HG02938 (cell line): ENCODE measurements at regions not wholly inside any gene's neighbourhood (a gene's known extent, or its start where the extent isn't known, plus 50 kb on each side); places are given as distances from the start of the nearest gene placed in this dataset.

Experiments
- ATAC-seq: cut with Tn5 transposase; IDR thresholded peaks from one replicate; pipeline ENCODE4 v1.9.1; 2021; ENCODE audit warnings: mild to moderate bottlenecking, moderate library complexity; ENCODE audit not compliant: unreplicated experiment

DNA sequence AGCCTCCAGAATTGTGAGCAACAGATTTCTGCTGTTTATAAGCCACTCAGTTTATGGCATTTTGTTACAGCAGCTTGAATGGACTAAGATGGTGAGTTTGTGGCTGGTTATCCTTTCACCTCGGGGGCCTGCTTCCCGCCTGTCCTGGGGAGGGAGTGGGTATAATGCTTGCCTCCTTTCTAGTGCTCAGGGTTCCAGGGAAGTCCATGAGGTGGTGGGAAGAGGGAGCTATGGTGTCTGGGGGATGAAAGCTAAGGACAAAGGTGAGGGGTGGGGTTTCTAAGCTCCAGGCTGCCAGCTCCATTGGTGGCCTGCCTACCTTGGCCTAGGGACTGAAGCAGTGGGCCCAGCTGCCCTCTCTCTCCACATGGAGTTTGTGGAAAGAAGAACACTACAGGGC lies 50.2 kb upstream of the SDK2 start:
- no peak for ATAC-seq

- ATAC-seq, result no peak
Measured at GRCh38 chr17:73695035-73695738, 50.9 kb upstream of the SDK2 start.

- no peak for ATAC-seq
Measured at GRCh38 chr17:73696251-73696650, 52.0 kb upstream of the SDK2 start.

- ATAC-seq, result no peak
Measured at GRCh38 chr17:73697872-73698271, 53.6 kb upstream of the SDK2 start.

- no peak for ATAC-seq
Measured at GRCh38 chr17:73698966-73699365, 54.7 kb upstream of the SDK2 start.

- ATAC-seq, result no peak
Measured at GRCh38 chr17:73701701-73702100, 57.5 kb upstream of the SDK2 start.

DNA sequence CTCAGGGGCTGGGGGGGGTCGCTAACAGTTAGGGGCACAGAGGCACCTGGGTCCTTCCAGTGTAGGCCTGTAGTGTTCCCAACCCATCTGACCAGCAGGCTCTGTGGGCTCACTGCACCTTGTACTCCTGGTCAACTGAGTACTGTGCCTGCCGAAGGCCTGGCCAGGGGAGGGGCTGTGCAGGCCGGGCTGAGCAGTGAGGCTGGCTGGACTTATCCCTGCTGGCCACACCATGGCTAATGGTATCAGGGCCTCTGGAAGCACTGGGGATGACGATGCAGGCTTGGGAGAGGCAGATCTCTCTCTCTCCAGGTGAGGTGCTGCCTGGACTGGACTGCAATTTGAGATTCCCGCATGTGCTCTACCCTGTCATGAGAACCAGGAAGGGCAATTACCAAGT lies 58.9 kb upstream of the SDK2 start:
- ATAC-seq, result no peak

DNA sequence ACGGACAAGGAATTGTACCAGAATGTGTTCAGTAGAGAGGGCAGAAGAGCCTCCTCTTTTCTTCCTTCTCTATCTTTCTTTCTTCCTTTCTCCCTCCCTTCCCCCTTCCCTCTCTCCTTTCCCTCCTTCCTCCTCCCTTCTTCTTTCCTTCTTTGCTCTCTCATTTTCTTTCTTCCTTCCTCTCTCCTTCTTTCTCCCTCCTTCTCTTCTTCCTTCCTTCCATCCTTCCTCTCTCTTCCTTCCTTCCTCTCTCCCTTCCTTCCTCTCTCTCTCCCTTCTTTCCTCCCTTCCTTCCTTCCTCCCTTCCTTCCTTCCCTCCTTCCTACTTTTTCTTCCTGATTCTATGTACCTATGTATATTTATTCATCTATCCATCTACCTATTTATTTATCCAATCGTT lies 59.7 kb upstream of the SDK2 start:
- ATAC-seq, result no peak

GRCh38 chr17:73705594-73705993 lies 61.3 kb upstream of the SDK2 start:
- ATAC-seq, result no peak

DNA sequence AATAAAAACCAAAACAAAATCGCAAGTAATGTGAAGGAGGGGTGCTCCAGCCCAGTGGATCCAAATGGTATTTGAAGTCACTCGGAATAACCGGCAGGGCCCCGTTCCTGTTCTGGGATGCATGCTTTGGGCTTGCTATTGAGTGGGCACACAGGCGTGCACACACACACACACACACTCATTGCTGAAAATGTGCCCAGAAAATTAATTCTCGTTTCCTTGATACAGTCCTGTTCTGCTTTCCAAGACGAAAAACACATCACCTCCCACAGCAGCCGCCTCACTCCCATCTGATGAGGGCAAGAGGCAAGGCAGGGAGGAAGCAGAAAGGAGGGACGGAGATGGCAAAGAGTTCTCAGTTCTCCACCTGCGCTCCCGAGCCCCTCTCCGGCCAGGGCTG lies 62.2 kb upstream of the SDK2 start:
- no peak for ATAC-seq

GRCh38 chr17:73706858-73707257 lies 62.6 kb upstream of the SDK2 start:
- no peak for ATAC-seq

GRCh38 chr17:73707358-73707757 lies 63.1 kb upstream of the SDK2 start:
- ATAC-seq, result no peak

GRCh38 chr17:73710095-73710592 lies 65.9 kb upstream of the SDK2 start:
- no peak for ATAC-seq

- ATAC-seq, result peak; percentile 63
Measured at GRCh38 chr17:73711184-73711583, 66.9 kb upstream of the SDK2 start.

DNA sequence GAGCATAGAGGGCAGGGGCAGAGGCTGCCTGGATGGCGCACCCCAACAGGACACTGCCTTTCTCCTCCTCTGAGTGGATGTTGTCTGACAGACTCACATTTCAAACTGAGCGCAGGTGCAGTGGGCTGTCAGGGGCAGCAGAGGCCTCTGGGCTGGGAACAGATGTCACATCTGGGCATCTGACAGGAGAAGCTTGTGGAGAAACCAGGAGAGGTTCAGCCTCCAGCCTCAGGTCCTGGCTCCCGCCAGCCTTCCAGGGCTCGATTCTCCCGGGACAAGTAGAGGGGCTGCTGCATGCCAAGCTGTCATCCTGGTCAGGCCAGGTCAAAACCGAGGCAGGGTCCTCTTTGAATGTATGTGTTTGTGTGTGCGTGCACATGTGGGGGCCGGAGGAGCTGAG lies 67.7 kb upstream of the SDK2 start:
- no peak for ATAC-seq

GRCh38 chr17:73713136-73713535 lies 68.9 kb upstream of the SDK2 start:
- no peak for ATAC-seq

GRCh38 chr17:73715769-73716168 lies 71.5 kb upstream of the SDK2 start:
- no peak for ATAC-seq

DNA sequence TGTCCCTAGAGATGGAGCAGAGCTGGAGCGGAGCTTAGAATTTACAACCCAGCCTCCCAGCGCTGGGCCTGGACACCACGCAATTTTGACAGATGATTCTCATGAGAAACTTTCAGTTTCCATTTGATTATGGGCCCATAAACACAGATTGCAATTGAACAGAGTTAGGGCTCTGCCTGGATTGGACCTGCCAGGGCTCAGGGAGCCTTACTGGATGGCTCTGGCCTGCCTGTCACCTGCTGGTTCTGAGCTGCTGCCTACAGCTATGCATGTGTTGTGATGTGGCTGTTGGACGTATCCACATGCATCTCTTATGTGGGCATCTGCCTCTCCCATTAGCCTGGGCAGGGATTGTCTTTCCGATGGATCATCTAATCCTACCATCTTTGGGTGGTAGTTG lies 73.4 kb upstream of the SDK2 start:
- ATAC-seq, result no peak

- no peak for ATAC-seq
Measured at GRCh38 chr17:73718362-73718761, 74.1 kb upstream of the SDK2 start.

DNA sequence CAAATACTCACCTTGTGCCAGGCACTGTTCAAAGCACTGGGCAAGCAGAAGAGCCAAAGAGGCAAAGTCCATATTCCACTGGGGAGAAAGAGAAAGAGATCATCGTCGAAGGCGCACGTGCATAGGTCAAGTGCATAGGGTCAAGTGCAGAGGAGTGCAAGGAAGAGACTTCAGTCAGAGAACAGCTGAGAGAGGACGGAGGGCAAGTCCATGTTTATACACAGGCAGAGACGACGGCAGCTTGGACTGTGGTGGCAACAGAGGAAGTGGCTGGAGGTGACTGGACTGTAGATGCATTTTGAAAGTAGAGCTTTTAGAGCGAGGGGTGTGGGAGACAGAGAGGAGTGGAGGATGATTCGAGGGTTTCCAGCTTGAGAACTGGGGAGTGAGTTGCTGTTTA lies 74.7 kb upstream of the SDK2 start:
- no peak for ATAC-seq

- ATAC-seq, result no peak
Measured at GRCh38 chr17:73719588-73720071, 75.4 kb upstream of the SDK2 start.

- no peak for ATAC-seq
Measured at GRCh38 chr17:73720187-73720834, 76.1 kb upstream of the SDK2 start.
